SK-N-SH treated with all-trans-retinoic acid at 6 μM for 48 hours (cell line): ENCODE measurements at regions not wholly inside any gene's neighbourhood (a gene's known extent, or its start where the extent isn't known, plus 50 kb on each side); places are given as distances from the start of the nearest gene placed in this dataset.

ENCODE experiments used
- ARNTL ChIP-seq: fragments of 450-650 bp; formaldehyde crosslinking; IDR thresholded peaks from 2 replicates; pipeline ENCODE4 v1.5.0; 2020; ENCODE audit warnings: low read depth, mild to moderate bottlenecking, moderate library complexity, borderline replicate concordance
- BACH2 ChIP-seq: fragments of 250-450 bp; sonication (Bioruptor Pico); IDR thresholded peaks from 2 replicates; pipeline ENCODE4 v1.9.0; 2021; ENCODE audit warnings: mild to moderate bottlenecking, borderline replicate concordance
- CREB5 ChIP-seq: fragments of 250-450 bp; sonication (Bioruptor Pico); IDR thresholded peaks from 2 replicates; pipeline ENCODE4 v1.5.1; 2020; ENCODE audit warnings: low read depth, mild to moderate bottlenecking, moderate library complexity
- CSRNP3 ChIP-seq: fragments of 250-450 bp; sonication (Bioruptor Pico); IDR thresholded peaks from 2 replicates; pipeline ENCODE4 v1.5.1; 2021; ENCODE audit warnings: mild to moderate bottlenecking, moderate library complexity
- ISL1 ChIP-seq: fragments of 250-450 bp; sonication (Bioruptor Pico); IDR thresholded peaks from 2 replicates; pipeline ENCODE4 v2.1.2; 2022; ENCODE audit warnings: mild to moderate bottlenecking, moderate library complexity
- OSR1 ChIP-seq: fragments of 250-450 bp; sonication (Bioruptor Pico); IDR thresholded peaks from 2 replicates; pipeline ENCODE4 v1.8.0; 2022; ENCODE audit warnings: moderate library complexity, mild to moderate bottlenecking, inconsistent platforms
- PATZ1 ChIP-seq: fragments of 250-450 bp; sonication (Bioruptor Pico); IDR thresholded peaks from 2 replicates; pipeline ENCODE4 v1.8.0; 2020; ENCODE audit warnings: mild to moderate bottlenecking, moderate library complexity, borderline replicate concordance
- RARB ChIP-seq: fragments of 250-450 bp; sonication (Bioruptor Pico); IDR thresholded peaks from 2 replicates; pipeline ENCODE4 v1.8.0; 2021; ENCODE audit warnings: mild to moderate bottlenecking, moderate library complexity
- TOX ChIP-seq: fragments of 250-450 bp; sonication (Bioruptor Pico); IDR thresholded peaks from 2 replicates; pipeline ENCODE4 v1.8.0; 2021; ENCODE audit warnings: mild to moderate bottlenecking, moderate library complexity, borderline replicate concordance
- TSHZ2 ChIP-seq: fragments of 250-450 bp; sonication (Bioruptor Pico); IDR thresholded peaks from 2 replicates; pipeline ENCODE4 v1.5.0; 2020; ENCODE audit warnings: mild to moderate bottlenecking, moderate library complexity
- ZC3H10 ChIP-seq: fragments of 250-450 bp; sonication (Bioruptor Pico); IDR thresholded peaks from 2 replicates; pipeline ENCODE4 v1.5.1; 2021; ENCODE audit warnings: mild to moderate bottlenecking, moderate library complexity
- ZFP30 ChIP-seq: fragments of 450-650 bp; formaldehyde crosslinking; IDR thresholded peaks from 2 replicates; pipeline ENCODE4 v1.5.0; 2022; ENCODE audit warnings: mild to moderate bottlenecking, moderate library complexity

- TF ChIP-seq CSRNP3 (CRISPR knock-in tag) (no peak), PATZ1 (no peak), ZFP30 (CRISPR knock-in tag) (no peak), ZC3H10 (no peak), TOX (no peak), TSHZ2 (CRISPR knock-in tag) (no peak), BACH2 (no peak), ARNTL (CRISPR knock-in tag) (no peak), RARB (CRISPR knock-in tag) (no peak), OSR1 (no peak), ISL1 (CRISPR knock-in tag) (no peak), CREB5 (CRISPR knock-in tag) (no peak)
Measured at GRCh38 chrX:19183761-19184477, 61.7 kb upstream of the ADGRG2 start.
